ENCODE measurements at regions not wholly inside any gene's neighbourhood (a gene's known extent, or its start where the extent isn't known, plus 50 kb on each side); places are given as distances from the start of the nearest gene placed in this dataset.
"Not testable (repeated sequence)": the region's sequence is repeated elsewhere in the genome, so short reads cannot be mapped to it uniquely, and the experiment has no call there.

DNA sequence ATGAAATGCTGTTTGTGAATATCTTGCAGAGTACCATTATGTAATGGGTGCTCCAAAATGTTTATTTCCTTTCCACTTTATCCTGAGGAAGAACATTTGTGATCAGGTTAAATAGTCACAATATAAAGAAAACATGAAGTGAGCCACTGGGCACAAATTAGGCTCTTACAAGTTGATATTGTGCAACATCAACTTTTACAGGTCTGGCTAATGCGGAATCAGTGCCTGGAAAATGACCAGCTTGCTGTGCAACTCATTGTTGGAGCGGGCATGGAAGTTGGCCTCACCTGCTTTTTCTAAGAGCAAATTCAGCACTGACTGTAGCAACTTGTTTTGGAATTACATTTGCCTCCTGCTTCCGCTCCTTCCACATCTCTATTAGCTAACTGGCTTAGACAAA, 216.9 kb upstream of the PLPPR1 start:
- no peak for DNase-seq

DNA sequence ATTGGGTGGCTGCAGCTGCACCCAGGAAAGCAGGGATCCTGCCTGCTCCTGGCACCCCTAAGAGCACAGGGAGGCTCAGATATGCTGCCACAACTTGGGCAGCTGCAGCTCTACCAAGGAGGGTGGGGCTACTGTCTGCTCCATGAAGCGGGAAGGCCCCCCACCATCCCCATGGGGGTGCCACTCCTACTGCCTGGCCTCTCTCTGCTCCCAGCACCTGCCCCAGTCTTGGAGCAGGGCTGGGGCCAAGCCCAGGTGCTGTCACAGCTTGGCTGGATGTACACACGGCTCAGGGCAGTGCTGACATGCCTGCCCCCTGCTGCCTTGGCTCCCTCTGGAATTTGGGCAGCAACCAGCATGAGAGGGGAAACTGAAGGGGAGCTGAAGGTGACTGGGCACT, 214.7 kb upstream of the PLPPR1 start:
- no peak for DNase-seq

DNA sequence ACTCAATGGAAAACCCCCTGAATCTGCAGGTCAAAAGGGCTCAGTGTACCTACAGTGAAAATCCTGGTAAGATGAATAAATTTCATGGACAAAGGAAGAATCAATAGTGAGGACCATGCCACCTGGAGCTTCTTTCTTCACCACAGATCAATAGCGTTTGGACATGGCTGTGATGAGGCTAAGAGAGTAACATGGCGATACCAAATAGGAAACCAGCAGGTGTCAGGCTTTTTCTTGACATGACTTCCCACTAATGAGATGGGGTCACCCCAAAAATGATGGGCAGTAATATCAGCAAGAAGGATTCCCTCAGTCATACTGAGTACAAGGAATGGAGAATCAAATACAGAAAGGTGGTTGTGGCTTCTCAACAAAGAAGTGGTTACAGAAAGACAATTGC, 208.5 kb upstream of the PLPPR1 start:
- DNase-seq: no peak

GRCh38 chr9:100833035-100833434, 195.5 kb upstream of the PLPPR1 start:
- not testable (repeated sequence) for DNase-seq

DNA sequence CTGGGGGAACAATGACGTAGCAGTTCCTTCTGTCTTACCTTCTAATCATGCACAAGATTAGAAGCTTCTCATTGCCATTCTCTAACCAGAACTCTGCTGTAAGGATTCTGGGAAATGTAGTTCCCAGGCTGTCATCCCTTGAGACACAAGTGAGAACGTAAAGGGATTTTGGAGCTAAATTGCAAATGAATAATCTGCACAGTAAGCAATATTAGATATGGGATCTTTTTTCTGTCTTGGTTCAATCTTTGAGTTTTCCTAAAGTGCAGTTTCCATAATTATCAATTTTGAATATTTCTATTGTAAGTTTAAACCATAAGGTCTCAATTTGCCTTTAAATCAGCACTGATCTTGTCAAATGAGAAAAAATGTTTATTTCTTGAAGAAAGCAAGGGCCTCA, 189.7 kb upstream of the PLPPR1 start:
- no peak for DNase-seq

GRCh38 chr9:100848726-100849125, 179.8 kb upstream of the PLPPR1 start:
- DNase-seq: no peak

- DNase-seq: no peak
Observed at GRCh38 chr9:100852088-100852487, 176.4 kb upstream of the PLPPR1 start.

GRCh38 chr9:100856238-100856637, 172.3 kb upstream of the PLPPR1 start:
- peak in 2 of 3 donors; percentile 2 to 22 for DNase-seq

GRCh38 chr9:100865111-100865510, 163.4 kb upstream of the PLPPR1 start:
- no peak for DNase-seq

- DNase-seq: no peak
Observed at GRCh38 chr9:100865648-100866047, 162.9 kb upstream of the PLPPR1 start.

- no peak for DNase-seq
Observed at GRCh38 chr9:100869326-100869725, 159.2 kb upstream of the PLPPR1 start.

DNA sequence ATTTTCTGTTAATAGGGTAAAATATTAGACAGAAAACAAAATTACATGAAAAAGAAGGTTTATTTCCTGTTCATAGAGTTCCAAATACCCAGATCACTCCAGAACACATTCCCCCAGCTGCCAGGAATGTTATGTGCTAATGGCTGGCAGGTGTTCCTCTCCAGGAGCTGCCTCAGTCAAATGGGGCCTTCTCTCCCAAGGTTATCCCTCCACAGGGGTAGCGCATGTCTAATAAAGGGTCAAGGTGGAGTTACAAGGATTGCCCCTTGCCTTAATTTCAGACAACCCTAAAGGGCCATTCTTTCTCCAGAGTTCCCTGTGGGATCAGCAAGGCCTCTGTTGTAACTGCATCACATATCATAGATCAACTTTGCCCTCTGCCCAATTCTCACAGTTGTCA, 148.6 kb upstream of the PLPPR1 start:
- DNase-seq: no peak

DNA sequence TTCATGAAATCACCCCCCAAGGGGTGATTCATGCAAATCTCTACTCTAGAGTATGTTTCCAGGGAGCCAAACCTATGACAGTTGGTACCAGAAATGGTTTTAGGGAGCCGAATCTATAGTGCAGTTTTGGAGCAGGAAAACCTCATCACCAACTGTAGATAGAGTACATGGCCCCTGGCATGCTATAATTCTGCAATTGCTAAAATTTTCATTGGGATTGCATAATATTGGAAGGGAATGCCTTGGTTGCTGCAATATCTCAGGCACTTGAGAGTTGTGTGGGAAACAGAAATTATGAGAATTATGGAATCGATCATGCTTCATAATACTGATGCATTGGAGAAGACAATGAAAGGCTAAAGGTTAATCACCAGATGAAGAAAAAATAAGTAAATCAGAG, 148.2 kb upstream of the PLPPR1 start:
- DNase-seq: no peak

DNA sequence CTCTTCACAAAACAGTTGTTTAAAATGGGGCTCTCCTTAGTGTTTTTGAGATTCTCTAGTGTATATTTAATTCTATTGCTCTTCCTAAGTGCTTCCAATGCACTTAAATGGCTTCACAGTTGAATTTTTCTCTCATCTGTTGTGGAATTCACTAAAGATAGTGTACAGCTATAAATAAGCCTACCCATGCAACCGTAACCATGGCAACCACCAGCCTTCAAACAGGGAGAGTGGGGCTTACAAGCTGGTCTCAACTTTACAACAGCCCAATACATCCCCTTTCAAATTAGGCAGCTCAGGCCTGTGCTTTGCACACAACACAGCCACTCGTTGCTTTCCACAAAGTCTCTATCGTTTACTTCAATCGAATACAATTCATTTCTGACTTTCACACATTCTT, 144.0 kb upstream of the PLPPR1 start:
- DNase-seq: no peak

GRCh38 chr9:100890321-100890720, 138.2 kb upstream of the PLPPR1 start:
- DNase-seq: no peak

DNA sequence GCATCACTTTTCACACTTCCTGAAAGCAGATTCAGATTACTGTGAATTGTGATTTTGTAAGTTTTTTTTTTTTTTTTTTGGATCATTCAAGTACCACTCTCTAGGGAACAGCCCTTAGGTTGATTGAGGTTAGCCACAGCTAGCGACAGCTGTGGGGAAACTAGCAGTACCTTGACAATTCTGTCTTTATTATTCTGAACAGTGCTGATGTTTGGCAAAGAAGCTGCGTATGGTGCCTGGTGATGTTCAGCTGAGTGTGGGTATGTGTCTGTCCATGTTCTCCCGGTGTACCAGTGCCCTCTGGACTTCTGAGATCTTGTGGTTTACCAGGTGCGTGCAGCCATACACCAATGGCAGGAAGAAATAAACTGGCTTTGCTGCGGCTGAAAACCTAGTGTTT, 117.3 kb upstream of the PLPPR1 start:
- no peak for DNase-seq

- no peak for DNase-seq
Observed at GRCh38 chr9:100913257-100913656, 115.3 kb upstream of the PLPPR1 start.

DNA sequence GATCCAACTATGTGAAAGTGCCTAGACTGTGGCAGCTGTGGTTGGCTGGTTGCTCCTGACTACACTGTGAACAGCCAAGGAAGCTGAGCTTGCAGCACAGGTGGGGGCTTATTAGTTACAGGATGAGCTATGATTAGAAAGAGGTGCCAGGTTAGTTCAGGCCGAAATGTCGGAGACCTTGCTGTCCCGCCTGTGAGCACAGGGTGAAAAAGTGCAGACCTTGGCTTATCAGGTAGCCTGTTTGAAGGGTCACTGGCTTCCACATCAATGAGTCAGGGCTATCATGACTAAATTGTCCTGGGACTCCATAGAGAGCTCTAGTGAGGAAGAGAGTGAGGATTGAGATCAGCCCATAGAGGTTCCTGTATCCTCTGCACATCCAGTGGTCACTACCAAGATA, 114.3 kb upstream of the PLPPR1 start:
- DNase-seq: no peak

- no peak for DNase-seq
Observed at GRCh38 chr9:100919506-100919905, 109.0 kb upstream of the PLPPR1 start.

DNA sequence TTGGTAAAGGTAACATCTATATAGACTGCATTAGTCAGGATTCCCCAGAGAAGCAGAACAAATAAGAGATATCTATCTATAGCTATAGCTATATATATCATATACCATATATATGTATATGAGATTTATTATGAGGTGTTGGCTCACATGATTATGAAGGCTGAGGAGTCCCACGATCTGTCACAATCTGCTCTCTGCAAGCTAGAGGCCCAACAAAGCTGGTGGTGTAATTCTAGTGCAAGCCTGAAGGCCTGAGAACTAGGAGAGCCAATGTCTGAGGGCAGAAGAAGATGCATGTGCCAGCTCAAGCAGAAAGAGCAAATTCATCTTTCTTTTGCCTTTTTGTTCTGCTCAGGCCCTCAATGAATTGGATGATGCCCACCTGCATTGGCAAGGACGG, 102.2 kb upstream of the PLPPR1 start:
- DNase-seq: no peak

DNA sequence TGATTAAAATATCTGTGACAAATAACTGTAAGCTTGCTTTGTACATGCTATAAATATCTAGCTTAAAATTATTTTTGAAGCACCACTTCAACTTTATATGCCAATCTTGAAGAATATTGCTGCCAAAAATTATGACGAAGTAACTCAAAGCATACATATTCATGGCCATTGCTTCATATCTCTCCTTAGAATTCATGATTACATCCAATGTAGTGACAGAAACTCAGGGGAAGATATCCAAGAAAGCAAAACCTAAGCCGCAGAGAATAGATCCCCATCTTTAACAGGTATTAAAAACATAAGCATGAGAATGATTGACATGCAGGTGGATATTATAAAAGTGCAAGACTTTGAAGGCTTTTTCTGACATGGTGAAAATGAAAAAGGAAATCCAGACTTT, 100.8 kb upstream of the PLPPR1 start:
- no peak for DNase-seq

GRCh38 chr9:100933656-100934055, 94.9 kb upstream of the PLPPR1 start:
- peak in 1 of 3 donors; percentile 14 for DNase-seq

GRCh38 chr9:100937382-100937781, 91.1 kb upstream of the PLPPR1 start:
- DNase-seq: no peak

DNA sequence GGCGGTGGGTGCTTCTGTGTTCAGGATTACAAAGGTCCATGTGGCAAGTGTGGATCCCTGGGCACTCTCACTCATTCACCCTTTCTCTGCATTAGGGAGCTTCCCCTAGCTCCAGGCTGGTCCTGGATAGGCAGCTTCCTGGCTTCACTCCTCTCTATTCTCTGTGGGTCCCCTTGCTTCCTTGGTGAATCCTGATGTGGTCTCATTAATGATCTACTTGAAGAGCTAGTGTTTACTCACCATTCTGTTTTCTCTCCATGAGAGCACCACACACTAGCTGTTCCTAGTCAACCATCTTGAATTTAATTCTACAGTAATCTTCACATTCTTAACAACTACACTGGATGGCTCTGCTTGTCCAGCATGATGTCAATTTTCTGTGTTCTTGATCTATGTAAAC, 90.0 kb upstream of the PLPPR1 start:
- DNase-seq: no peak

DNA sequence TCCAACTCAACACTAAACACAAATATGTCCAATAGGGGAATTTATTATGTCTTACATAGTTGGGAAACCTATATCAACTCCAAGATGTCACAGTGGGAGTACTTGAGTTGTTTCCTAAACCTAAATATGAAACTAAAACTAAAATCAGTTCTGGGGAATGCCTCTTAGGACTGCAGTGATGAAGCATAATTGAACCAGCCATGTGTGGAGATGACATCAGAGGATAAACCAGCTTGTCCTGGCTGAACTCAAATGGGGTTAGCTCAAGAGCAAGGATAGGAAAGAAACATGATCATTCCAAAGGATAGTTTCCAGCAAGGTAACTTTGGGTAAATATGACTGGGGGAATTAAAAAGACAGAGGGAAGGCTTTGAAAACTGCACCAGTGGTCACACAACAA, 88.9 kb upstream of the PLPPR1 start:
- DNase-seq: no peak
